ENCODE measurements at regions not wholly inside any gene's neighbourhood (a gene's known extent, or its start where the extent isn't known, plus 50 kb on each side); places are given as distances from the start of the nearest gene placed in this dataset.

DNA sequence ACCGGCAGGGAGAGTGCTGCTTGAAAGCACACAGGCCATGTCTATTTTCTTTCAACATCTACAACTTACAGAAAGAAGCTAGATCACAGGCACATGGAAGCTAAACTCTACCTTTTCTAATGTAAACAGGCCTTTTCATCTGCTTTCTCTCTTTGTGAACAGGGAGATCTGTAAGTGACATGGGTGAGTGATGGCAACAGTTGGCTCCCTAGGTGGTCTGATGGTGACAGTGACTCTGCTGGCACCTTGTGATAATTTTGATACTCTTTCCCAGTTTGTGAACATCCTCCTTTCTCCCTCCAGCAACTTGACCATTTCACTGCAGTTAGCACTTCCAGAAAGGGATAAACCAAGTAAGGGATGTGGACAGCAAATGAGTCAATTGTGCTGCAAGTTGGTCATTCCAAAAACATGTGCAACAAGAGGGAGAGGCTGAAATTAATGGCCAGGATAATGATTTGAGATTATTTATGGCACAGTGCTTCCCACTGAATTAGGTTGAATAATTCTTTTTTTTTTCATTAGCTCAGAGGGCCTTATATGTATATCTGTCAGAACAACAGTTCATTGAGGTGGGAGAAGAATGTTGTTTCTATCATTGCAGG lies 89.5 kb downstream of the XCL2 start:
- no peak for DNase-seq

DNA sequence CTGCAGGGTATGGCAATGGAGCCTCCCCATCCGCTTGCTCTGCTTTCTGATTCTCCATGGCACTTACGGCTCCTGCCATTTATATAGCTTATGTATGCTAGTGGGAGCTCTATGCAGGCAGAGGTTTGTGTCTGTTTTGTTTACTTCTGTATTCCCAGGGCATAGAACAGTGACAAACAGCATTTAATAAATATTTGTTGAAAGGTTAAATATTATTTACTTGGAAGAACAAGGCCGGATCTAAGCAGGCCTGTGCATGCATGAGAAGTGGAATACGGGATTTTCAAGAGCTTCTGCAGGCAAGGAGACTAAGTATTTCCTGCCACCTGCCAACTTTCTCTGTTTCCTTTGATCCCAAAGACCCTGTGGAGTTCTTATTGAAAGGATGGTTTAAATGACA lies 90.7 kb downstream of the XCL2 start:
- no peak for DNase-seq

DNA sequence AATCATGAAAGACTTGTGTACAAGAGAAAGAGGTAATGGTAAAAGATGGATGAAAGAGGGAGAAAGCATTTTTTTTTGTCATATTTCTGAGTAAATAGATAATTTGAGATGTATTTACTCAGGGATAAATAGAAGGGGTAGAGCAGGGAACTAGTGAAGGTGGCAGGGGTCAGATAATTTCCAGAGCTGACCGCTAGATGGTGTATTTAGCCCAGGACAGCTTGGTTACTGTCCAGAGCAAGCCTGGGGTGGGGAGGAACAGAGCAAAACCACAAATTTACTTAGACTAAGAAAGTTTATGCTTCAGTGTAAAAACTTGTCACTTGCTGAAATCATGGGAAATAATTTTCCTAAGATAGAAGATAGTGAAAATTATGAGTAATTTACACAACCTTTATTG lies 91.5 kb downstream of the XCL2 start:
- no peak for DNase-seq

DNA sequence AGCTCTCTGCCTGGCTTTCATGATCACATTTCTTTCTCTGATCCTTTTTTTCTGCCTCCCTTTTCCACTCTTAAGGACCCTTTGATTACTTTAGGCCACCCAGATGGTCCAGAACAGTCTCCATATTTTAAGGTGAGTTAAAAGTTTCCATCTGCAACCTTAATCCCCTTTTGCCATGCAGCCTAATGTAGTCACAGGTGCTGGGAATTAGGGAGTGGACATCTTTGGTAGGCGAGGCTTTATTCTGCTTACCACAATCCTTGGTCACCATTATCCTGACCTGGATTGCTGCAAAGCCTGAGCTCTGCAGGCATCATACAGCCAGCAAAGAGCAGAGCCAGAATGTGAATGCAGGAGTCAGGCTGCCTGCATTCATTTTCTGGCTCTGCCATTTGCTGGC lies 95.9 kb downstream of the XCL2 start:
- no peak for DNase-seq

DNA sequence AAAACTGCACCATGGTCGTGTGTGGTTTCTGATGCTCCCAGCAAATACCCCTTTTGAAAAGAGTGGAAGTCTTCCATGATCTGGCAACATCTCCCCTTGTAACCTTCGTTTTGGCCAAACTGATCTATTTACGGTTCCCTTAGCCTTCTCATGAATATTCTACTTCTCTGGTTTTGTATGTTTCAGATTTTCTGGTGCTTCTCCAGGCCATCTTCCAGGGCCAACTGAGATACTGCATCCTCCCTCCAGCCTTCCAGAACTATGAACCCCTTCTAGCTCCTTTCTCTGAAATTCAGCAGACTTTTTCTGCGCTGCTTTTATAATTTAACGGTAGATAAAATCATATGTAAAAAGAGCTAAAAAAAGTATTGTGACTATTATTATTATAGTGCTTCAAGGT lies 97.7 kb downstream of the XCL2 start:
- DNase-seq = no peak

DNA sequence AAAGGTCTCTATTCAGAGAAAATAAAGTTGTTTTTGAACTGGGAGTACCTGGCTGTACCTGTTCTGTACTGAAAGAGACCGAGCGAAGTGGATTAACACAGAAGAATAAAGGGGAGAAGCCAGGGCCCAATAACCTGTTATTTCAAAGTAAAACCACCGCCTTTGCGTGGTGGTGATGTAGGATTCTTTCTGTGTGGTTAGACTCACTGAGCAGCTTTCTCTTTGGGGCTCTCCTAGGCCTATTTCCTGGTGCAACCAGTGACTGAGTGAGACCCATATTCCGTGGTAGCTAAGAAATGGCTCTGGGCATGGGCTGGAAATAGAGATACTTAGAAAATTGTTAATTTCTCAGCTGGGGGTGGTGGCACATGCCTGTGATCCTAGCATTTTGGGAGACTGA lies 99.9 kb downstream of the XCL2 start:
- no peak for DNase-seq

DNA sequence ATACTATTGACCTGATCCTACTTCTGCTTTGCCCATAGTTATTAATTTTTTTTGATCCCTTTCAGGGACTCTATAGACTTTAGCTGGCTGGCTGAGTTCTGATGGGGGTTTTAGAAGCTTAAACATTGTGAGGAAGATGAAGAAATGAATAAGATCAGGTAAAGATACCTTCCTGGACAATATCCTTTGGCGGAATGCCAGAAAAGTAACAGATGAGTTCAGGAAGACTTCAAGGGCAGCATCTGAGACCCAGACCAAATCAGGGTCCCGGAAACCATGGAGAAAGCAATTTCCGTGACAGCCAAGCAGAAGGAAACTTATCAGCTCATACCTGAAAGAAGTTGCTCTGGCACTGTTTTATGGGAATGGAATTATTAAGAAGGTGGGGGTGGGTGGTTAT lies 100.4 kb downstream of the XCL2 start:
- no peak for DNase-seq

DNA sequence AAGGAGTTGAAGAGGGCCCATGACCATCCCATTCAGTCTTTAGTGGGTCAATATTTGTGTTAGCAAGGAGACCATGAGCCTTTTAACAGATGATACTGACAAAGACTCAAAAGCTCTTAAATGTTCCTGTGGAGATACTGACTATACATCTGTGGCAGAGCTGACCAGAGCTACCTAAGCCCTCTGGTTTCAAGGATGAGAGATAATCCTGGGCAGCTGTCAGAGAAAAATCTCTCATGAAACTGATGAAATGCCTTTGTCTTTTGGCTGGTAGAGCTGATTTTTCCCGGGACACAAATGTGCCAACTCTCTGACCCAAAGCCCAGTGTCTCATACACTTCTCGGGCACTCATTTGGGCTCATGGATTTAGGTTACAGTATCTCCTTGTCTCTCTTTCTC lies 100.9 kb downstream of the XCL2 start:
- DNase-seq = no peak

DNA sequence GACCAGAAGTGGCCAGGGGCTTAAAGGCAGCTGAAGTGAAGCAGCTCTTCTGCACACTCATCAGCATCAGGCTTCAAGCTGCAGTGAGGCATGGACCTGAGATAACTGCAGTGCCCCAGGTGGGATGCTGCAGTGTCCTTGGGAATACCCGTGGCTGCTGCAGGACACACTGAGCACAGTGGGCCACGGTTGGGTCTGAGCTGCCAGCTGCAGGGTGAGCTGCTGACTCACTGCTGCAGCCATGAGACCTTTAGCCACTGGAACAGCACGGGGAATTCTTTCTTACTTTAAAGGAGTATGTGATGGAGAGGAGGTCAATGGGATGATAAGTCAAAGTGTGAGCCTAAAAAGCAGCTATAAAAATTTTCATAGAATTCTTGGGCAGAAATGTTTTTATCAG lies 102.1 kb downstream of the XCL2 start:
- DNase-seq = no peak

DNA sequence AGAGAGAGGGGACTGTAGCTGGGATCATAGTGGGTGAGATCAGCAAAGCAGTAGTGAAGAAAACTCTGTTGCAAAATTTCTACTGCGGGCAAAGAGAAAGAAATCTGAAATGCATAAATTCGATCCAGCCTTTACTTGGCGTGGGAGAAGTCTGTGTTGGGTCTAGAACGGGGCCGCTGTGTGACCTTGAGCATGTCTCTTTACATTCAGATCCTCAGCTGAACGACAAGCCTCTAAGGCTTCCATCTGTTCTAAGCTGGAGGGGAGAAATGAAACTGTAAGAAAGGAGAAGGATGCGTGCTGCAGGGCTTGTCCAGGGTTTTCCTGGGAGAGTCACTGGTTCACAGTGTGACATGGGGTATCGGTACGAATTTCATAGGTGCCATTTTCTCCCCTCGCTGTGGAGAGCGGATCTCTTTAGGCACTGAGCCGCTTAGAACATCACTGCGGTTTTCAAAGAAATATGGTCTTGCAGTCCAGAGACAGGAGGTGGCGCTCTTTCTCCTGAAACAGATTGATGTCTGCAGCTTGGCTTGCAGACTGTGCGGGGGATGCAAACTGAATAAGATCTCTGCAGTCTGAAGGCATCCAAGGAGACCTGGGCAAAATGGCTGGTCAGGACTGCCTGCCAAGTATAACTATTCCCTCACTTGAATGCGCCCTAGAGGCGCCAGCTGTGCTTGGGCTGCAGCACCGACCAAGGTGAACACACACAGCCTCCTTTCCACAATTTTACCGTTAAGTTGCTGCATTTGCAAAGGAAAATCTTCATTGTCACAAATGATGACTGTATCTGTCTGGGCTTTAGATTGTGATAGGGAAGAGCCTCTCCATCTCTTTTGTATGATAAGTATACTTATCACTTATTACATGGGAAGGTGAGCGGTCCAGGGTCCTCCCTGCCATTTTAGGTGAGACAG lies 104.1 kb downstream of the XCL2 start:
- DNase-seq = peak; percentile 81

DNA sequence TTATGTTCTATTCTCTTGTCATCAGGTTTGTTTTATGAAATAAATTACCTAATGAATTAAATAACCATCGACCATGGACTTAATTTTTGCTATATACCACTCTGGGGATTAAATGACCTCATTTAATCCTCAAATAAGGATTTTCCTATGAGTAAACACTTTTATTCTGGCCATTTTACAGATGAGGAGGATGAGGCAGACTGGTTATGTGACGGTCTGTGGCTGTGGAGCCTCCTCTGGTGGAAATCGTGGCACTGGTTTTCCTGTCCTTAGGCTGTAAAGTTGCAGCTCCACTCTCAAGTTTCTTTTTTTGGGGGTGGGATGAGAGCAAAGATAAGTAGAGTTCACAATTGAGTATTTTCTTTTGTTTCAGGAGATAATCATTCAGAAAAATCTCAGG lies 105.2 kb downstream of the XCL2 start:
- DNase-seq = no peak

DNA sequence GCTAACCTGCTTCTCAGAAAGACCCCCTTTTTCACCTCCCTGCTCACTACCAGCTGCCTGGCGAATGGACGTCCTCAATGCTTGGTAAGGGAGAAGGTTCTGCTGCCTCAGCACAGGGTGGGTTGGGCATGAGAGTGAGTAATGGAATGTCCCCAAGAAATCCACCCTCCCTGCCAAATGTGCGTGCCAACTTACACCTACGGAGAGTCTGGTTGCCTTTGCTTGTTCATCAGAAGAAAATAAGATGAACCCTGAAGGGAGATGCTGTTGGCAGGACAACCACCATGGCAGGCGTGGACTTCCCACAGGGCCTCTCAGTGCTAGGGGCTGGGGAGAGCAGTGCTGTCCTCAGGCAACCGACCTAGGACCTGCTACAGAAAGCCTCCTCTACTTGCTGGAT lies 106.0 kb downstream of the XCL2 start:
- DNase-seq = no peak

DNA sequence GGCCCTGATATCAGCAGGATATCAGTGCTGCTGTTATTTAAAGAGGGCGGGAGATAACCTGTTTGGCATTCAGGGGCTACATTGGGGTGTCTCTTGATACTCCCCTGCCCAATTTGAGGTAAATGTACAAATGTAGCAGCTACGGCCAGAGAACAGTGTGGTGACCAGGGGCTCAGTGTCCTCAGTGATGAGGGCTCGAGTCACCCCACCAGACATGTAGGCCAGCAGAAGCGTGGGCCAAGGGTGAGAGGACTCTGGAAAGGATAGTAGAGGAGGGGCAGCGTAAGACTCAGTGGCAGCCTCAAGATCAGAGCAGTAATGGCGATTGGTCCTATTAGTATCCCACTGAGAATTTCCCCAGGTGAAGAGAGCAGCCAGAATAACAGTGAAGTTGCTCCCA lies 108.4 kb downstream of the XCL2 start:
- DNase-seq = no peak

DNA sequence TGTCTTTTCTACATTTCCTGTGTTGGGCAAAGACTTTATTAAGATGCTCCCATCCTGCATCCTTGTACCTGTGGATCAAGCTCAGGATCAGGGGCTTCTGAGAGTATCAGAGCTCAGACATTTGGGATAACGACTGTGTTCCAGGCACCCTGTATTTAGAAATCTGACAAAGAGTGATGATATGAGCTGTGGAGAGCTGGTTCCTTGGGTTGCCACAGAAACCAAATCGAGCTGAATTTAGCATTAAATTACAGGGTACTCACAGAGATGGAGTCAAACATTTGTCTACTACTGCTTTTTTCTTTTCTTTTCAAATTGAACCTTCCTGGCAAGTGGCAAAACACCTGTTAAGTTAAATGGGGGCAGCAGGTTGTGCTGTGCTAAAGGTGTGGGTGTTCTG lies 110.6 kb downstream of the XCL2 start:
- no peak for DNase-seq

DNA sequence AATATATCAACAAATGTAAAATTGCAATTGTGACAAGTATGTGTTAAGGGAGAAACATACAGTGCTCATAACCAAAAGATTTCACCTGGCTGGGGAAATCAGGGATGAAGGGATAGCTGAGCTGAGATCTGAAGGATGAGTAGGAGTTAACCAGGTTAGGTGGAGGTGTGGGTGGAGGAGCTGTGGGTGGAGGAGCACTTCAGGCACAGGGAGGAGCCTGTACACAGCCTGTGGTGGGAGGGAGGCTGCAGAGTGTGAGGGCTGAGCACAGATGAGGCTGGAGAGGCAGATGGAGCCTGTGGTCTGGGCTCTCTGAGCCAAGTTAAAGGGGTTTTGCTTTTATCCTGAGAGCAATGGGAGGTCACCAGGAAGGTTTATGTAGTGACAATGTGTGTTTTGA lies 111.9 kb downstream of the XCL2 start:
- no peak for DNase-seq

DNA sequence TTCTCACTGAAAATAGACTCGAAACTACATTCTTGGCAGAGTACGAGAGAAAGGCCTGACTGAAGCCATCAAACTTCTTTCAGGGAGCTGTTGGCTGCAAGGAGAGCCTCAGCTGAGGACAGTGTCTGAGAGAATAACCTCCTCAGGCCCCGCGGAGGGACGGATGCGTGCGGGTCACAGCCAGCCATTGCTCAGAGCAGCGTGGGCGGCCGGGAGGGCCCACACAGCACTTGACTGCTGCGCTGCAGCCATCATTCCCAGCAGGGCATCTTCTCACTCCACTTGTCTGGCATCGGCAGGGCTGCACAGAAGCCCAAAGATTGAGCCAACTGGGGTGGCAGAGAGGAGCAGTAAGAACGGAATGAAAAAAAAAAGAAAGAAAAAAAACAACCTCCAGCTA lies 113.5 kb downstream of the XCL2 start:
- DNase-seq = no peak

DNA sequence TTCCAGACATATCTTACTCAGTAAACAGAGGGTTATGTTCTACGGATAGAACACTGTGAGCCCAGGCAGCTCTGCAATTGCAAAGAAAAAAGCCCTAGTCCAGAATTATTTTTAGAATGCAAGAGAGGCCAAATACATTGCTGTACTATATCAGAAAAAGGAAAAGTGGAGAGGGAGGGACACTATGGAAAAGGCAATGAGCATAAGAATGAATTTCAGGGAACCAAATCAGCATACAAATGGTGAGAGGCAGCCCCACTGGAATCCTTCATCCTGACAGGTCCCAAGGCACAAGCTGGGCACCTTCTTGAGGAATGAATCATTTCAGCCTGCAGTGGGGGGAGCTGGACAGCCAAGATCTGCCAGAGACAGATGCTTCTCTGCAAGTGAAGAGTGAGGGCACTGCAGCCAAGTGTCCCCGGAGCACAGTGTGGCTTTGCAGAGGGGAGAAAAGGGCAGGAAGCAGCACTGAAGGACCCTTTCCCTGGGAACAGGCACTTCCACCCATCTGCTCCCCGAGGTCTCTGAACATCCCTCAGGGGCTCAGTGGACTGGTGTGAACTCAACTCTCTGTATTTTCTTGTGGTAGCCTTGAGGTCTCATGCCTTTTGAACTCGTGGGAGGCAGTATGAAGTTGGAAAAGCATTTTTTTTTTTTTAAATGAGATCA lies 115.6 kb downstream of the XCL2 start:
- DNase-seq = no peak

DNA sequence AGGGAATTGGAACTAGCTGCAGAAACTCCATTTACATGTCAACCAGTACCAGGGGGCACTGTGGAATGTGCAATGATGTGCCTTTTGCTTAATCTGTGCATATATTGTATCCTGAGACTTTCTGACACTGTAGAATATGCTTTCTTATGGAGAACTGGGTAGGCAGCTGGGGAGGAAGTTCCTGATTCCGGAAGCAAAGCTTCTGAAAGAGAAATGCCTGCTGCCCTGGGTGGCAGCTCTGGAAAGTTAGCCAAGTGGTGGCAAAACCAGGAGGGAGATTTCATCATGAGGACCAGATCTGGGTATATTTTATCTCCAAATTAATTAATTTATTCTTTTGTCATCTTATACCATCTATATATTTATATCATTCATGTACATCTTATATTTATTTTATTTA lies 116.7 kb downstream of the XCL2 start:
- DNase-seq = no peak

DNA sequence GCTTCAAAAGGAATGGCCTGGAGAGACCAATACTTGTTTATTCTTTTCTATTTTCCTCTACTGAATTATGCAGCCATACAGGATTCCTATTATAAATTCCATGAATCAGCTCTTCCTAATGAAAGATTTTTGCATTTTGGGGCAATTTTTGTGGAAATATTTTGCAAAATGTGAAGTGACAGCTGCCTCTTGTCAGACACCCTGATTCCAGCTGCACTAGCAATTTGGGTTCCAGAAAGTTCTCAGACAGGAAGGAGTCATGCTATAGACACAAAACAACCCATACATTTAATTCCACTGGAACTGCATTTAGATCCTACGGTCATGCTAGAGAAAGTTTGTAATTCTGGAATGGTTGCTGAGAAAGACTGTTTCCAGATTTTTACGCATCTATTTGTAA lies 119.5 kb downstream of the XCL2 start:
- DNase-seq = no peak

DNA sequence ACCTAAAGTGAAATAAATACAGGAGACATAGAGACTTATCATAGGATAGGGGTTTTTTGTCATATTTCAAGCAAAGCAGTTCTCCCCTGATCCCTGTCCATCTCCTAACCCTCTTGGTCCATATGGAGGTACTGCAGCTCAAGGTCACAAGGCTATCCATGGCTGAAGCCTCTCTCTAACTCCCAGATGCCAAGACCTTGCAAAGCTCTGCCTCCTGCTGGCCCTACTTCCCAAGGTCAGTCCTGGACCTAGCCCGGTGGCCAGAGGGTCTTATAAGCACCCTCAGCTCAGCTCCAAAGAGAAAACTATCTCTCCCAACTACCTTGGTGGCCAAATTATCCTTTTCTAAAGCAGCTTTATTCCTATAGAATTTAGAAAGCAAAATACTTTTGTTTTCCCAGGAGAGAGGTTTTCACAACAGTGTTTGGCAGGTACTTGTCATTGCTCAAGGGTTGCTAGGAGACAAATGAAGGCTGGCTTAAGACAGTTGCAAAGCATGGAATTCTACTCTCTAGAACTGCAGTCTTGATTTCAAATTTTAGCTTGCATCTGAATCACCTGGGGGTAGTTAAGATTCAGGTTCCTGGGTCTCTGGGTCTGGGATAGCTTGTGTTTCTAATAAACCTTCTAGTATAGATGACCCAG lies 121.5 kb downstream of the XCL2 start:
- no peak for DNase-seq

DNA sequence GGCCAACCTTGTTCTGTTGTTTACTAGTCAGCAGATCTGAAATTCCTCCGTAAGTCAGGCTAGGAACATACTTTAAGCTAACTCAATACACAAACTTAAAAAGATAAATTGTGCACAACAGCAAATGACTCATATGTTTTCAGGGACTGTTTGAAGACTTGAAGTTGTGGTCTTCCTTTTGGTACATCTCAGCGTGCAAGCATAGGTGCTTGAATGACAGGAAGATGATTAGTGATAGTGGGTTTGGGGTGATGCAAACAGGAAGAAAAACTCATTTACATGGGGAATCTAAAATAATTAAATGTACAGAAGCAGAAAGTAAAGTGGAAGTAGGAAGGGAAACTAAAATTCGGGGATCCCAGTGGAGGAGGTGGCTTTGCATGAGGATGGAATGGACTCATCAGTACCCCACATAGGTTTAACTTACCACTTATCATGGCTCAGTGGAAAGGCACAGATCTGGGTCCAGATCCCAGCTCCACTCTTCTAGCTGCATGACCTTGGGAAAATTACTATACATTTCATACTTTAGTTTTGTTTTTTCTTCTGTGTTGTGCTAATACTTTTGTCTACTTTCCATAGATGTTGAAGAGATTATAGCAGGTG lies 122.3 kb downstream of the XCL2 start:
- DNase-seq = no peak

DNA sequence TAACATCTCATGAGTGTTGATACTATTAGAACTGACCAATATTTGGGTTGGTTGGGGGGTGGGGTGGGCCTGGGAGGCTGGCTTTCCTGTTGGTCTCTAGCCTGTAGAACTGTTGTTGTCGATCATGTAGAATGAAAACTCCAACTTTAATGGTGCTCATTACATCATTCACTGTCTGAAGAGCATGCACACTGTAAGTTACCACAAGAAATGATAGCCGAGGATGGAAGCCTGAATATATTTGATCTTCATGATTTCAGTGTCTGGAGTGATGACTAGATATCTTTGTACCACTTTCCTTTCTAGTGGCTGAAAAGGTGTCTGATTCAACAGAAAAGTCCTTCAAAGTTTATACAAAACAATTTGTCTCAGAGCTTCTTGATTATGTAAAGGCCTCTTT lies 123.6 kb downstream of the XCL2 start:
- DNase-seq = no peak

DNA sequence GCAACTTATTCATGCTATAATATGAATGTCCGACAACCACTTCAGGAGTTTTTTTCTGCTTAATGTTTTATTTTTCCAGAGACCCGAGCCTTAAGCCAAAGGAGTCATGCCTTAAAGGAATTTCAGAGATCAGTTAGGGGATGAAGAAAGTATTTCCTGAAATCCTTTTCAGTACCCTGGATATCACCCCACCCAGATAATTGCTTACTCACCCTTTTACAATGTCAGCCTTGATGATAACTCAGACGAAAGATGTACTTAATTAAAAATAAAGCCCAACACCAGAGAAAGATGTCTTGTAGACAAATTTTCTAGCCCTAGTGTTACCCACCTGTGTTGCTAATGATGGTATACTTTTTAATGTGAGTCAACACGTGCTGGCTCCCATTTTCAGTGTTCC lies 124.1 kb downstream of the XCL2 start:
- DNase-seq = no peak
